IMR-90 (cell line): ENCODE measurements at regions not wholly inside any gene's neighbourhood (a gene's known extent, or its start where the extent isn't known, plus 50 kb on each side); places are given as distances from the start of the nearest gene placed in this dataset.

Experiments used
- ATAC-seq: fragments of 200-7000 bp; cut with Tn5 transposase; 2 replicates; pipeline ENCODE4 v1.9.1; 2020; ENCODE audit warnings: low read depth, mild to moderate bottlenecking, moderate library complexity
- BruUV-seq: library from RNA; stranded (reverse); fragments of 400-500 nt; replicated peaks from 2 replicates; lab custom pipeline; 2021; lab: Mats Ljungman, UMichigan
- CTCF ChIA-PET: fragments of 300-600 bp; formaldehyde crosslinking; extraction: SDS; loops from one replicate; lab custom pipeline; 2021; ENCODE audit warnings: antibody characterized with exemption; lab: Yijun Ruan, JAX
- POLR2A ChIA-PET: fragments of 300-600 bp; sonication (Branson Sonifier 250); formaldehyde crosslinking; loops from one replicate; lab custom pipeline; 2022; ENCODE audit warnings: antibody characterized with exemption; ENCODE audit not compliant: unreplicated experiment; lab: Charles Lee
- DNase-seq: peaks from one replicate; pipeline ENCODE4 v3.0.0; 2013
- H2AFZ ChIP-seq: replicated peaks from 2 replicates; pipeline ENCODE3; 2013; ENCODE audit warnings: low read length, mild to moderate bottlenecking; ENCODE audit not compliant: poor library complexity
- H2AK5ac ChIP-seq: 2 replicates; pipeline ENCODE4 v1.6.1; 2013; ENCODE audit warnings: low read depth, low read length, inconsistent platforms
- H2AK9ac ChIP-seq: replicated peaks from 2 replicates; pipeline ENCODE3; 2013; ENCODE audit warnings: mild to moderate bottlenecking, low read depth, low read length, moderate library complexity; ENCODE audit not compliant: poor library complexity
- H2BK120ac ChIP-seq: 2 replicates; pipeline ENCODE4 v1.6.1; 2013; ENCODE audit warnings: low read depth, low read length, inconsistent platforms
- H2BK15ac ChIP-seq: 3 replicates; pipeline ENCODE4 v1.6.1; 2013; ENCODE audit warnings: low read depth, low read length, inconsistent platforms
- H2BK20ac ChIP-seq: 2 replicates; pipeline ENCODE4 v1.6.1; 2013; ENCODE audit warnings: low read depth, mild to moderate bottlenecking, inconsistent platforms, low read length, moderate library complexity
- H2BK5ac ChIP-seq: 2 replicates; pipeline ENCODE4 v1.6.1; 2013; ENCODE audit warnings: mild to moderate bottlenecking, low read depth, low read length, inconsistent platforms; ENCODE audit not compliant: poor library complexity, severe bottlenecking
- H3K14ac ChIP-seq: replicated peaks from 2 replicates; pipeline ENCODE4 v1.6.1; 2013; ENCODE audit warnings: low read depth, low read length, inconsistent platforms
- H3K18ac ChIP-seq: 2 replicates; pipeline ENCODE4 v1.6.1; 2013; ENCODE audit warnings: low read depth, low read length, control low read depth
- H3K23ac ChIP-seq: 2 replicates; pipeline ENCODE4 v1.6.1; 2013; ENCODE audit warnings: low read depth, low read length, inconsistent platforms
- H3K27ac ChIP-seq: 2 replicates; pipeline ENCODE4 v1.5.1; 2013; ENCODE audit warnings: mild to moderate bottlenecking, control low read depth, low read length; ENCODE audit not compliant: insufficient read depth
- H3K27me3 ChIP-seq: 2 replicates; pipeline ENCODE4 v1.6.1; 2013; ENCODE audit warnings: low read length; ENCODE audit not compliant: control insufficient read depth, insufficient read depth
- H3K36me3 ChIP-seq: 2 replicates; pipeline ENCODE4 v1.6.1; 2013; ENCODE audit warnings: low read length, mixed read lengths; ENCODE audit not compliant: control insufficient read depth, insufficient read depth
- H3K4ac ChIP-seq: 2 replicates; pipeline ENCODE4 v1.6.1; 2013; ENCODE audit warnings: low read depth, low read length, inconsistent platforms
- H3K4me1 ChIP-seq: 2 replicates; pipeline ENCODE4 v1.6.1; 2013; ENCODE audit warnings: low read length, mixed read lengths; ENCODE audit not compliant: control insufficient read depth, insufficient read depth
- H3K4me2 ChIP-seq: 2 replicates; pipeline ENCODE4 v1.6.1; 2013; ENCODE audit warnings: low read depth, mild to moderate bottlenecking, control low read depth, low read length, moderate library complexity
- H3K4me3 ChIP-seq: 2 replicates; pipeline ENCODE4 v1.5.1; 2013; ENCODE audit warnings: low read depth, mild to moderate bottlenecking, control low read depth, low read length, moderate library complexity; ENCODE audit not compliant: insufficient read depth
- H3K56ac ChIP-seq: 2 replicates; pipeline ENCODE4 v1.6.1; 2013; ENCODE audit warnings: low read length, inconsistent platforms; ENCODE audit not compliant: insufficient read depth; ENCODE audit errors: extremely low read depth
- H3K79me1 ChIP-seq, 2 experiments: 2 replicates each; pipeline ENCODE4 v1.6.1; 2013; ENCODE audit warnings: low read length in 2 of 2, inconsistent platforms in 1 of 2, low read depth in 1 of 2
- H3K9ac ChIP-seq: 2 replicates; pipeline ENCODE4 v1.6.1; 2013; ENCODE audit warnings: low read depth, low read length, control low read depth
- H3K9me1 ChIP-seq: 2 replicates; pipeline ENCODE4 v1.6.1; 2013; ENCODE audit warnings: low read length, inconsistent platforms; ENCODE audit not compliant: insufficient read depth
- H3K9me3 ChIP-seq: 2 replicates; pipeline ENCODE4 v1.6.1; 2013; ENCODE audit warnings: low read length; ENCODE audit not compliant: control insufficient read depth, insufficient read depth
- H4K20me1 ChIP-seq: 2 replicates; pipeline ENCODE4 v1.6.1; 2013; ENCODE audit warnings: low read length, inconsistent platforms; ENCODE audit not compliant: insufficient read depth
- H4K5ac ChIP-seq: 2 replicates; pipeline ENCODE4 v1.6.1; 2013; ENCODE audit warnings: mild to moderate bottlenecking, low read depth, low read length, control low read depth
- H4K8ac ChIP-seq, 2 experiments: 2 replicates each; pipeline ENCODE4 v1.6.1; 2013; ENCODE audit warnings: low read depth in 2 of 2, low read length in 2 of 2, control low read depth in 1 of 2, inconsistent platforms in 1 of 2
- H4K91ac ChIP-seq: 2 replicates; pipeline ENCODE4 v1.6.1; 2013; ENCODE audit warnings: low read depth, low read length, inconsistent platforms; ENCODE audit not compliant: insufficient read depth
- CEBPB ChIP-seq: IDR thresholded peaks from 2 replicates; pipeline ENCODE4 v1.6.1; 2012; ENCODE audit warnings: low read depth, low read length, improper control_type of control experiment
- FOS ChIP-seq: fragments of 150-350 bp; IDR thresholded peaks from 2 replicates; pipeline ENCODE4 v1.6.1; 2016; ENCODE audit warnings: low read depth, low read length
- MAFK ChIP-seq: IDR thresholded peaks from 2 replicates; pipeline ENCODE4 v1.6.1; 2012; ENCODE audit warnings: low read depth, low read length, improper control_type of control experiment
- POLR2A ChIP-seq: IDR thresholded peaks from 2 replicates; pipeline ENCODE4 v1.6.1; 2012; ENCODE audit warnings: mild to moderate bottlenecking, low read depth, low read length
- RAD21 ChIP-seq: IDR thresholded peaks from 2 replicates; pipeline ENCODE4 v1.6.1; 2012; ENCODE audit warnings: low read length, improper control_type of control experiment
- RFX5 ChIP-seq: IDR thresholded peaks from 2 replicates; pipeline ENCODE4 v1.8.0; 2012; ENCODE audit warnings: low read depth, mild to moderate bottlenecking, low read length, moderate library complexity
- WGBS, 2 experiments: methylation state at CpG; one replicate each; pipeline versions ENCODE4 v1.1.5 to v1.1.7; 2013; ENCODE audit warnings: missing lambda C conversion rate in 2 of 2; ENCODE audit not compliant: insufficient read length in 1 of 2; ENCODE audit errors: extremely low coverage in 2 of 2; 5-methylcytosine and 5-hydroxymethylcytosine counted together
- dilution Hi-C: fragments of 300-500 bp; cut with HindIII; formaldehyde crosslinking; loops from one replicate; pipeline ENCODE4 v1.14.3; 2018; ENCODE audit warnings: low sequenced_read_pairs; ENCODE audit not compliant: unreplicated experiment
- in situ Hi-C: fragments of 300-500 bp; cut with MboI; formaldehyde crosslinking; loops from 3 replicates; pipeline ENCODE4 v1.14.3; 2019; ENCODE audit warnings: low sequenced_read_pairs, inconsistent platforms, mixed read lengths
- intact Hi-C: fragments of 100-400 bp; cut with micrococcal nuclease; formaldehyde crosslinking; loops from 2 replicates; pipeline ENCODE4 v1.10.0; 2022
- TF ChIP-seq, protein P1 (sequence below): fragments of 150-350 bp; IDR thresholded peaks from 2 replicates; pipeline ENCODE4 v1.6.1; 2017; ENCODE audit warnings: mild to moderate bottlenecking, antibody characterized with exemption, low read length, low read depth

DNA sequence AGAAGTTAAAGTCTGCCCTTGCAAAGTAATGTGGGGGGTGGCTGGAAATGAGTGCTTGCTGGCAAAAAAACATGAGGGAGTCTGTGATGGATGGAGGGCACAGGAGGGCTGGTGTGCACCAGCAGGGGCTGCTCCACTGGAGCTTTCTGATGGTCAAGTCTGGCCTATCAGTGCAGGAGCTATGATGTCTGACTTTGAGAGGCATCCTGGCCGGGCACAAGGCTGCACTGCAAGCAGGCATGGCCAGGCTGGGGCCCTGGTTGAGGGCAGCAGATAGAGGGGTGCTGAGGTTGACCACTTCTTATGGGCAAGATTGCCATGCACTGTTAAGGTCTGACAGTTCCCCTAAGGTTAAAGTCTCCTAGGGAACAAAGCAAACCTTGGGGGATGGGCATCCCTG lies 1140.2 kb downstream of the FAM133A start:
- Histone ChIP-seq H3K18ac (no peak overlapping the region), H3K56ac (no peak overlapping the region), H4K8ac (no peak overlapping the region), H3K9me1 (no peaks in the 10 kb centered on the region), H2BK20ac (no peak overlapping the region), H2AFZ (no peak overlapping the region), H2BK5ac (no peak overlapping the region), H3K36me3 (no peaks in the 10 kb centered on the region), H2BK15ac (no peak overlapping the region), H3K4ac (no peak overlapping the region), H3K4me1 (no peaks in the 10 kb centered on the region), H3K27ac (no peak overlapping the region), H3K27me3 (no peaks in the 10 kb centered on the region), H4K20me1 (no peaks in the 10 kb centered on the region), H3K79me1 (no peaks in the 10 kb centered on the region), H2AK5ac (no peak overlapping the region), H3K4me3 (no peak overlapping the region), H4K5ac (no peak overlapping the region), H3K9ac (no peak overlapping the region), H2AK9ac (no peak overlapping the region), H2BK120ac (no peak overlapping the region), H3K14ac (no peak overlapping the region), H3K9me3 (no peaks in the 10 kb centered on the region; the same call in 1 of the 2 replicates), H3K23ac (no peak overlapping the region), H3K4me2 (no peak overlapping the region), H4K91ac (no peak overlapping the region)
- in situ Hi-C loops, result no loop called here
- TF ChIP-seq CEBPB (no peak), RFX5 (no peak), MAFK (no peak), RAD21 (no peak), POLR2A (no peak), FOS (no peak)
- TF ChIP-seq, protein P1, sequence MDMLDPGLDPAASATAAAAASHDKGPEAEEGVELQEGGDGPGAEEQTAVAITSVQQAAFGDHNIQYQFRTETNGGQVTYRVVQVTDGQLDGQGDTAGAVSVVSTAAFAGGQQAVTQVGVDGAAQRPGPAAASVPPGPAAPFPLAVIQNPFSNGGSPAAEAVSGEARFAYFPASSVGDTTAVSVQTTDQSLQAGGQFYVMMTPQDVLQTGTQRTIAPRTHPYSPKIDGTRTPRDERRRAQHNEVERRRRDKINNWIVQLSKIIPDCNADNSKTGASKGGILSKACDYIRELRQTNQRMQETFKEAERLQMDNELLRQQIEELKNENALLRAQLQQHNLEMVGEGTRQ, result no peak
- POLR2A ChIA-PET, result no interaction called here
- ATAC-seq, result no peak
- dilution Hi-C loops, result no loop called here
- no CpG with 5 or more reads among the region's 1 CpG for WGBS, 2 experiments
- CTCF ChIA-PET, result no interaction called here
- BruUV-seq, result no TSS peak
- intact Hi-C loops, result no loop called here
- no peak for DNase-seq
